Breast epithelium (tissue), 3 donors: ENCODE measurements at regions not wholly inside any gene's neighbourhood (a gene's known extent, or its start where the extent isn't known, plus 50 kb on each side); places are given as distances from the start of the nearest gene placed in this dataset.

Experiments
- POLR2A ChIP-seq: fragments of 450-650 bp; IDR thresholded peaks from one replicate; pipeline ENCODE4 v1.6.1; 2016; ENCODE audit warnings: antibody characterized with exemption, mild to moderate bottlenecking, moderate library complexity
- TF ChIP-seq, protein P1 (sequence below), 3 donors: fragments of 450-650 bp; IDR thresholded peaks; one replicate each; pipeline ENCODE4 v1.5.1; 2016 to 2017; ENCODE audit warnings: antibody characterized with exemption in 3 of 3, mild to moderate bottlenecking in 3 of 3, moderate library complexity in 3 of 3

DNA sequence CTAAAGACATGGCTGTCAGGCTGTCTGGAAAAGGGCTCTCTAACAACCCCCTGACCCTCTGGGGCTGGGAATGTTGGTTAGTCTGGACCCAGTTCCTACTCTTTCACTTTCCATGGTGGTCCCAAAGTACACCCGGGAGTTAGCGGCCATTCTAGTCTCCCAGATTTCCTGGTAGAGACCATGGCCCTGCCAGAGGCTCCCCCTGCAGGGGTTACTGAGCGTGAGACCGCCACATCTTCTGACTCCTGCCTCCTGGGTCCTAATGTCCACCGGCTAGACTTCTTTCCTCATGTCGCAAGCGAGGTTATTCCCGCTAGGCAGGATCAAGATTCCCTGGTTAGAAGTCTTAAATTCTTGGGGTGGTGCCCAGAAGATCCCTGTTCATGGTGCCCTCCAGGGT is 540.0 kb upstream of the ROBO1 start:
- TF ChIP-seq, protein P1, sequence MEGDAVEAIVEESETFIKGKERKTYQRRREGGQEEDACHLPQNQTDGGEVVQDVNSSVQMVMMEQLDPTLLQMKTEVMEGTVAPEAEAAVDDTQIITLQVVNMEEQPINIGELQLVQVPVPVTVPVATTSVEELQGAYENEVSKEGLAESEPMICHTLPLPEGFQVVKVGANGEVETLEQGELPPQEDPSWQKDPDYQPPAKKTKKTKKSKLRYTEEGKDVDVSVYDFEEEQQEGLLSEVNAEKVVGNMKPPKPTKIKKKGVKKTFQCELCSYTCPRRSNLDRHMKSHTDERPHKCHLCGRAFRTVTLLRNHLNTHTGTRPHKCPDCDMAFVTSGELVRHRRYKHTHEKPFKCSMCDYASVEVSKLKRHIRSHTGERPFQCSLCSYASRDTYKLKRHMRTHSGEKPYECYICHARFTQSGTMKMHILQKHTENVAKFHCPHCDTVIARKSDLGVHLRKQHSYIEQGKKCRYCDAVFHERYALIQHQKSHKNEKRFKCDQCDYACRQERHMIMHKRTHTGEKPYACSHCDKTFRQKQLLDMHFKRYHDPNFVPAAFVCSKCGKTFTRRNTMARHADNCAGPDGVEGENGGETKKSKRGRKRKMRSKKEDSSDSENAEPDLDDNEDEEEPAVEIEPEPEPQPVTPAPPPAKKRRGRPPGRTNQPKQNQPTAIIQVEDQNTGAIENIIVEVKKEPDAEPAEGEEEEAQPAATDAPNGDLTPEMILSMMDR (IDR thresholded peaks at IDR 0.05): no peak
- TF ChIP-seq POLR2A: no peak
